HG03558 (cell line): ENCODE measurements at regions not wholly inside any gene's neighbourhood (a gene's known extent, or its start where the extent isn't known, plus 50 kb on each side); places are given as distances from the start of the nearest gene placed in this dataset.
"Not testable (repeated sequence)": the region's sequence is repeated elsewhere in the genome, so short reads cannot be mapped to it uniquely, and the experiment has no call there.

Experiments
- ATAC-seq: cut with Tn5 transposase; IDR thresholded peaks from one replicate; pipeline ENCODE4 v1.9.1; 2021; ENCODE audit warnings: moderate number of reproducible peaks; ENCODE audit not compliant: unreplicated experiment; ENCODE audit errors: extremely low read depth

GRCh38 chr2:146621656-146622055 is 1223.2 kb upstream of the ACVR2A start:
- no peak for ATAC-seq

- no peak for ATAC-seq
These were observed 1229.1 kb upstream of the ACVR2A start for GRCh38 chr2:146615778-146616177.

- no peak for ATAC-seq
These were observed 1236.3 kb upstream of the ACVR2A start for GRCh38 chr2:146608490-146608889.

- ATAC-seq: no peak
These were observed 1240.3 kb upstream of the ACVR2A start for GRCh38 chr2:146604521-146604920.

- no peak for ATAC-seq
These were observed 1242.0 kb upstream of the ACVR2A start for GRCh38 chr2:146602856-146603255.

- ATAC-seq: no peak
These were observed 1242.4 kb upstream of the ACVR2A start for GRCh38 chr2:146602383-146602782.

GRCh38 chr2:146598791-146599190 is 1246.0 kb upstream of the ACVR2A start:
- ATAC-seq: no peak

- no peak for ATAC-seq
These were observed 1247.5 kb upstream of the ACVR2A start for GRCh38 chr2:146597291-146597690.

GRCh38 chr2:146591908-146592307 is 1252.9 kb upstream of the ACVR2A start:
- ATAC-seq: no peak

- no peak for ATAC-seq
These were observed 1257.5 kb upstream of the ACVR2A start for GRCh38 chr2:146587291-146587713.

- ATAC-seq: no peak
These were observed 1260.5 kb upstream of the ACVR2A start for GRCh38 chr2:146584316-146584715.

GRCh38 chr2:146579147-146579930 is 1265.5 kb upstream of the ACVR2A start:
- ATAC-seq: no peak

- ATAC-seq: no peak
These were observed 1268.3 kb upstream of the ACVR2A start for GRCh38 chr2:146576339-146577111.

GRCh38 chr2:146572598-146572997 is 1272.2 kb upstream of the ACVR2A start:
- no peak for ATAC-seq

- no peak for ATAC-seq
These were observed 1282.8 kb upstream of the ACVR2A start for GRCh38 chr2:146561996-146562395.

- no peak for ATAC-seq
These were observed 1297.6 kb upstream of the ACVR2A start for GRCh38 chr2:146547236-146547635.

- no peak for ATAC-seq
These were observed 1300.1 kb upstream of the ACVR2A start for GRCh38 chr2:146544701-146545100.

- ATAC-seq: no peak
These were observed 1302.9 kb upstream of the ACVR2A start for GRCh38 chr2:146541896-146542295.

- ATAC-seq: no peak
These were observed 1304.4 kb upstream of the ACVR2A start for GRCh38 chr2:146540271-146540932.

- ATAC-seq: not testable (repeated sequence)
These were observed 1305.1 kb upstream of the ACVR2A start for GRCh38 chr2:146539739-146540138.

- ATAC-seq: no peak
These were observed 1307.4 kb upstream of the ACVR2A start for GRCh38 chr2:146537477-146537876.
